Tibial nerve (tissue), 4 donors: ENCODE measurements at regions not wholly inside any gene's neighbourhood (a gene's known extent, or its start where the extent isn't known, plus 50 kb on each side); places are given as distances from the start of the nearest gene placed in this dataset.

Experiments
- DNase-seq, 2 donors: peaks; one replicate each; pipeline ENCODE4 v3.0.0-alpha.2; 2019; ENCODE audit warnings: low spot score in 2 of 2
- H3K27ac ChIP-seq, 4 donors: fragments of 200-600 bp; sonication (generic) in 3 of 4; one replicate each; pipeline ENCODE4 v1.5.1; 2017 to 2019; ENCODE audit warnings: mild to moderate bottlenecking in 1 of 4
- H3K27me3 ChIP-seq, 2 donors: fragments of 200-600 bp; sonication (generic) in 1 of 2; one replicate each; pipeline versions ENCODE4 v1.5.1 to v1.6.0; 2017 to 2019
- H3K36me3 ChIP-seq, 3 donors: fragments of 200-600 bp; sonication (generic); one replicate each; pipeline ENCODE4 v1.5.1; 2018 to 2019
- H3K4me1 ChIP-seq, 4 donors: fragments of 200-600 bp; sonication (generic) in 3 of 4; one replicate each; pipeline ENCODE4 v1.5.1; 2017 to 2019
- H3K4me3 ChIP-seq, 4 donors: fragments of 200-600 bp; sonication (generic) in 3 of 4; one replicate each; pipeline ENCODE4 v1.5.1; 2017 to 2019; ENCODE audit warnings: mild to moderate bottlenecking in 1 of 4, moderate library complexity in 1 of 4
- H3K9me3 ChIP-seq, 4 donors: fragments of 200-600 bp; sonication (generic) in 3 of 4; one replicate each; pipeline ENCODE4 v1.5.1; 2017 to 2019
- CTCF ChIP-seq, 5 experiments: fragments of 200-600 bp in 3 of 5; fragments of 450-650 bp in 2 of 5; sonication (generic) in 3 of 5; IDR thresholded peaks; one replicate each; pipeline ENCODE4 v1.5.1; 2016 to 2019; ENCODE audit warnings: antibody characterized with exemption in 5 of 5, mild to moderate bottlenecking in 3 of 5, moderate library complexity in 2 of 5
- EP300 ChIP-seq, 2 donors: sonication (generic); formaldehyde crosslinking; IDR thresholded peaks; one replicate each; pipeline ENCODE4 v1.6.1; 2017; ENCODE audit warnings: antibody characterized with exemption in 2 of 2, mild to moderate bottlenecking in 1 of 2
- POLR2A ChIP-seq, 2 donors: fragments of 450-650 bp; IDR thresholded peaks; one replicate each; pipeline ENCODE4 v1.6.1; 2017; ENCODE audit warnings: antibody characterized with exemption in 2 of 2, mild to moderate bottlenecking in 2 of 2, moderate library complexity in 2 of 2
- WGBS, 2 donors: methylation state at CpG; one replicate each; pipeline ENCODE4 v1.1.5; 2018; 5-methylcytosine and 5-hydroxymethylcytosine counted together

GRCh38 chr2:492178-492577 is 185.0 kb downstream of the TMEM18 start:
- 85 to 87% methylated on average over 14 of the region's 14 CpGs for WGBS, 2 donors
- no peak overlapping the region for H3K27ac ChIP-seq
- H3K36me3 ChIP-seq = no peaks in the 10 kb centered on the region
- H3K9me3 ChIP-seq = peaks cover 0 to 3% (median 0%) of the 10 kb centered on the region in 4 donors
- H3K4me3 ChIP-seq = no peak overlapping the region
- no peak for DNase-seq
- no peaks in the 10 kb centered on the region for H3K4me1 ChIP-seq
- no peaks in the 10 kb centered on the region for H3K27me3 ChIP-seq
- TF ChIP-seq POLR2A (IDR thresholded peaks at IDR 0.05) = no peak
- no peak for TF ChIP-seq CTCF (IDR thresholded peaks at IDR 0.05)
- TF ChIP-seq EP300 (IDR thresholded peaks at IDR 0.05) = no peak

GRCh38 chr2:489838-490237 is 187.4 kb downstream of the TMEM18 start:
- Histone ChIP-seq H3K27ac (no peak overlapping the region), H3K9me3 (no peaks in the 10 kb centered on the region), H3K36me3 (no peaks in the 10 kb centered on the region), H3K4me1 (no peaks in the 10 kb centered on the region), H3K27me3 (no peaks in the 10 kb centered on the region), H3K4me3 (no peak overlapping the region)
- whole genome bisulfite sequencing, 2 donors = 89 to 93% methylated on average over 12 of the region's 12 CpGs
- TF ChIP-seq EP300 (IDR thresholded peaks at IDR 0.05) = no peak
- no peak for TF ChIP-seq POLR2A (IDR thresholded peaks at IDR 0.05)
- TF ChIP-seq CTCF (IDR thresholded peaks at IDR 0.05) = no peak
- no peak for DNase-seq

GRCh38 chr2:489084-489483 is 188.1 kb downstream of the TMEM18 start:
- Histone ChIP-seq H3K36me3 (no peaks in the 10 kb centered on the region), H3K4me1 (no peaks in the 10 kb centered on the region), H3K27me3 (no peaks in the 10 kb centered on the region), H3K9me3 (no peaks in the 10 kb centered on the region), H3K4me3 (no peak overlapping the region), H3K27ac (no peak overlapping the region)
- 80 to 82% methylated on average over 14 of the region's 14 CpGs for WGBS, 2 donors
- no peak for DNase-seq
- no peak for TF ChIP-seq POLR2A (IDR thresholded peaks at IDR 0.05)

- H3K27ac ChIP-seq = no peak overlapping the region
- no peak for TF ChIP-seq CTCF (IDR thresholded peaks at IDR 0.05)
- no peak for TF ChIP-seq EP300 (IDR thresholded peaks at IDR 0.05)
- TF ChIP-seq POLR2A (IDR thresholded peaks at IDR 0.05) = no peak
- H3K4me1 ChIP-seq = no peaks in the 10 kb centered on the region
- no peak for DNase-seq
- H3K27me3 ChIP-seq = no peaks in the 10 kb centered on the region
- H3K4me3 ChIP-seq = no peak overlapping the region
- H3K36me3 ChIP-seq = no peaks in the 10 kb centered on the region
- WGBS, 2 donors = 92% methylated on average over 27 to 36 of the region's 40 CpGs
- H3K9me3 ChIP-seq = no peaks in the 10 kb centered on the region
Measured at GRCh38 chr2:487186-488079, 189.8 kb downstream of the TMEM18 start.

- TF ChIP-seq POLR2A (IDR thresholded peaks at IDR 0.05) = no peak
- TF ChIP-seq CTCF (IDR thresholded peaks at IDR 0.05) = no peak
- TF ChIP-seq EP300 (IDR thresholded peaks at IDR 0.05) = no peak
- Histone ChIP-seq H3K27ac (no peak overlapping the region), H3K9me3 (no peaks in the 10 kb centered on the region), H3K36me3 (no peaks in the 10 kb centered on the region), H3K4me1 (no peaks in the 10 kb centered on the region), H3K27me3 (no peaks in the 10 kb centered on the region), H3K4me3 (no peak overlapping the region)
- WGBS, 2 donors = 91 to 95% methylated on average over 10 to 11 of the region's 11 CpGs
- DNase-seq = no peak
Measured at GRCh38 chr2:486371-486770, 190.8 kb downstream of the TMEM18 start.
